GM12865 (cell line): ENCODE measurements at regions not wholly inside any gene's neighbourhood (a gene's known extent, or its start where the extent isn't known, plus 50 kb on each side); places are given as distances from the start of the nearest gene placed in this dataset.
"Not testable (repeated sequence)": the region's sequence is repeated elsewhere in the genome, so short reads cannot be mapped to it uniquely, and the experiment has no call there.

ENCODE experiments used
- DNase-seq: peaks from one replicate; pipeline ENCODE4 v3.0.0; 2010; ENCODE audit warnings: low read depth
- H3K4me3 ChIP-seq: 2 replicates; pipeline ENCODE4 v1.5.1; 2011; ENCODE audit warnings: mild to moderate bottlenecking, low read depth, low read length, control low read depth
- CTCF ChIP-seq: IDR thresholded peaks from 2 replicates; pipeline ENCODE4 v1.5.1; 2011; ENCODE audit warnings: low read length, control low read depth, low read depth, inconsistent platforms; ENCODE audit not compliant: insufficient read depth; ENCODE audit errors: missing control alignments

- no peak overlapping the region for H3K4me3 ChIP-seq
- DNase-seq: no peak
- no peak for TF ChIP-seq CTCF
These were observed 1218.2 kb downstream of the FOXD4L5 start for GRCh38 chr9:64066736-64067368.

- no peak for DNase-seq
- H3K4me3 ChIP-seq: no peak overlapping the region
- no peak for TF ChIP-seq CTCF
These were observed 1223.9 kb downstream of the FOXD4L5 start for GRCh38 chr9:64061013-64061627.

GRCh38 chr9:64058070-64058469 lies 1226.9 kb downstream of the FOXD4L5 start:
- DNase-seq: not testable (repeated sequence)

GRCh38 chr9:64057553-64057952 lies 1227.5 kb downstream of the FOXD4L5 start:
- DNase-seq: no peak
- H3K4me3 ChIP-seq: no peak overlapping the region
- no peak for TF ChIP-seq CTCF

More at GRCh38 chr9:64058070-64058469, 1226.9 kb downstream of the FOXD4L5 start:
- not testable (repeated sequence) for H3K4me3 ChIP-seq

GRCh38 chr9:64028925-64029324 lies 1256.1 kb downstream of the FOXD4L5 start:
- H3K4me3 ChIP-seq, DNase-seq: not testable (repeated sequence)

GRCh38 chr9:64020696-64021491 lies 1264.1 kb downstream of the FOXD4L5 start:
- not testable (repeated sequence) for DNase-seq, H3K4me3 ChIP-seq

- H3K4me3 ChIP-seq, DNase-seq: not testable (repeated sequence)
These were observed 1267.3 kb downstream of the FOXD4L5 start for GRCh38 chr9:64017666-64018065.

GRCh38 chr9:64016845-64017406 lies 1268.1 kb downstream of the FOXD4L5 start:
- DNase-seq: peak; percentile 69
- peak overlapping the region; percentile 60 for H3K4me3 ChIP-seq

- peak overlapping the region; percentile 46 for H3K4me3 ChIP-seq
- DNase-seq: peak; percentile 13
These were observed 1268.8 kb downstream of the FOXD4L5 start for GRCh38 chr9:64016246-64016645.

GRCh38 chr9:64015136-64015535 lies 1269.9 kb downstream of the FOXD4L5 start:
- H3K4me3 ChIP-seq: no peak overlapping the region
- no peak for TF ChIP-seq CTCF
- no peak for DNase-seq

GRCh38 chr9:64014386-64015091 lies 1270.5 kb downstream of the FOXD4L5 start:
- not testable (repeated sequence) for H3K4me3 ChIP-seq, DNase-seq

- H3K4me3 ChIP-seq, DNase-seq: not testable (repeated sequence)
These were observed 1271.9 kb downstream of the FOXD4L5 start for GRCh38 chr9:64013122-64013521.

GRCh38 chr9:64012014-64012413 lies 1273.0 kb downstream of the FOXD4L5 start:
- not testable (repeated sequence) for H3K4me3 ChIP-seq

More at GRCh38 chr9:64012014-64012413, 1273.0 kb downstream of the FOXD4L5 start:
- DNase-seq: not testable (repeated sequence)
